GM06990 (cell line): ENCODE measurements at regions not wholly inside any gene's neighbourhood (a gene's known extent, or its start where the extent isn't known, plus 50 kb on each side); places are given as distances from the start of the nearest gene placed in this dataset.
"Not testable (repeated sequence)": the region's sequence is repeated elsewhere in the genome, so short reads cannot be mapped to it uniquely, and the experiment has no call there.

ENCODE experiments used
- DNase-seq: peaks from one replicate; pipeline ENCODE4 v3.0.0-alpha.2; 2011; ENCODE audit not compliant: insufficient read length; ENCODE audit errors: extremely low read depth
- H3K27me3 ChIP-seq: replicated peaks from 2 replicates; pipeline ENCODE4 v1.6.0; 2011; ENCODE audit warnings: low read length; ENCODE audit not compliant: control insufficient read depth, insufficient read depth
- H3K36me3 ChIP-seq: 2 replicates; pipeline ENCODE4 v1.5.1; 2011; ENCODE audit warnings: low read length; ENCODE audit not compliant: control insufficient read depth, insufficient read depth
- H3K4me3 ChIP-seq: replicated peaks from 2 replicates; pipeline ENCODE4 v1.5.1; 2011; ENCODE audit warnings: low read depth, mild to moderate bottlenecking, control low read depth, low read length
- TF ChIP-seq, protein P1 (sequence below): IDR thresholded peaks from 2 replicates; pipeline ENCODE4 v1.5.1; 2011; ENCODE audit warnings: low read length, control low read depth, mild to moderate bottlenecking, inconsistent platforms; ENCODE audit not compliant: insufficient read depth, poor library complexity, severe bottlenecking

GRCh38 chr5:12526113-12526512 lies 621.9 kb upstream of the CTNND2 start:
- no peaks in the 10 kb centered on the region for H3K36me3 ChIP-seq
- H3K27me3 ChIP-seq = no peaks in the 10 kb centered on the region
- DNase-seq = no peak
- H3K4me3 ChIP-seq = no peak overlapping the region
- TF ChIP-seq, protein P1, sequence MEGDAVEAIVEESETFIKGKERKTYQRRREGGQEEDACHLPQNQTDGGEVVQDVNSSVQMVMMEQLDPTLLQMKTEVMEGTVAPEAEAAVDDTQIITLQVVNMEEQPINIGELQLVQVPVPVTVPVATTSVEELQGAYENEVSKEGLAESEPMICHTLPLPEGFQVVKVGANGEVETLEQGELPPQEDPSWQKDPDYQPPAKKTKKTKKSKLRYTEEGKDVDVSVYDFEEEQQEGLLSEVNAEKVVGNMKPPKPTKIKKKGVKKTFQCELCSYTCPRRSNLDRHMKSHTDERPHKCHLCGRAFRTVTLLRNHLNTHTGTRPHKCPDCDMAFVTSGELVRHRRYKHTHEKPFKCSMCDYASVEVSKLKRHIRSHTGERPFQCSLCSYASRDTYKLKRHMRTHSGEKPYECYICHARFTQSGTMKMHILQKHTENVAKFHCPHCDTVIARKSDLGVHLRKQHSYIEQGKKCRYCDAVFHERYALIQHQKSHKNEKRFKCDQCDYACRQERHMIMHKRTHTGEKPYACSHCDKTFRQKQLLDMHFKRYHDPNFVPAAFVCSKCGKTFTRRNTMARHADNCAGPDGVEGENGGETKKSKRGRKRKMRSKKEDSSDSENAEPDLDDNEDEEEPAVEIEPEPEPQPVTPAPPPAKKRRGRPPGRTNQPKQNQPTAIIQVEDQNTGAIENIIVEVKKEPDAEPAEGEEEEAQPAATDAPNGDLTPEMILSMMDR = no peak

- Histone ChIP-seq H3K4me3 (no peak overlapping the region), H3K36me3 (no peaks in the 10 kb centered on the region), H3K27me3 (no peaks in the 10 kb centered on the region)
- TF ChIP-seq, protein P1 = no peak
- DNase-seq = no peak
Observed at GRCh38 chr5:12522116-12522515, 617.9 kb upstream of the CTNND2 start.

- not testable (repeated sequence) for DNase-seq, H3K4me3 ChIP-seq, H3K36me3 ChIP-seq, H3K27me3 ChIP-seq
Observed at GRCh38 chr5:12504983-12505382, 600.7 kb upstream of the CTNND2 start.

- DNase-seq = no peak
- Histone ChIP-seq H3K4me3 (no peak overlapping the region), H3K36me3 (no peaks in the 10 kb centered on the region), H3K27me3 (no peaks in the 10 kb centered on the region)
- TF ChIP-seq, protein P1 = no peak
Observed at GRCh38 chr5:12488161-12488560, 583.9 kb upstream of the CTNND2 start.

- H3K27me3 ChIP-seq = no peaks in the 10 kb centered on the region
- TF ChIP-seq, protein P1 = no peak
Observed at GRCh38 chr5:12480487-12480886, 576.2 kb upstream of the CTNND2 start.

DNA sequence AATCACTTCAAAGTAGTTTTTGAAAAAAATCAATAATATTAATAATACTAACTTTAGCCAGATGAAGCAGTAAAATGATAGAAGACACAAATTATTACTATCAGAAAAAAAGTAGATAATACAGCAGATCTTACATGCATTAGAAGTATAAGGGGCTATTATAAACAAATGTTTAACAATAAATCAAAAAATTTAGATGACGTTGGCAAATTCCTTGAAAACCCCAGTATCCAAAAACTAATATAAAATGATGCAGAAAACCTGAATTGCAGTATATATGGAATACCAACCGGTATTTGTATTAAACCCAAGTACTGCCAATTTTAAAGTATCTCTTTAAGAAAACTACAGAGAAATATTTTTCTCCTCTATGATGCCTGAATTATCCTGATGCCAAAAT lies 573.3 kb upstream of the CTNND2 start:
- TF ChIP-seq, protein P1 = no peak
- Histone ChIP-seq H3K27me3 (no peaks in the 10 kb centered on the region), H3K4me3 (no peak overlapping the region), H3K36me3 (no peaks in the 10 kb centered on the region)
- DNase-seq = no peak

More at GRCh38 chr5:12480487-12480886, 576.2 kb upstream of the CTNND2 start:
- no peak for DNase-seq
- H3K4me3 ChIP-seq = no peak overlapping the region
- no peaks in the 10 kb centered on the region for H3K36me3 ChIP-seq
